ENCODE measurements at regions not wholly inside any gene's neighbourhood (a gene's known extent, or its start where the extent isn't known, plus 50 kb on each side); places are given as distances from the start of the nearest gene placed in this dataset.
"Not testable (repeated sequence)": the region's sequence is repeated elsewhere in the genome, so short reads cannot be mapped to it uniquely, and the experiment has no call there.

GRCh38 chr2:87662316-87663290 lies 85.3 kb upstream of the PLGLB2 start:
- peak overlapping the region; percentile 83 for H3K27ac Mint-ChIP-seq
- H3K27me3 Mint-ChIP-seq (ENCODE audit: low read depth); H3K4me3 Mint-ChIP-seq; DNase-seq (ENCODE audit: low spot score in 2 of 2, unreplicated experiment in 2 of 2); H3K36me3 Mint-ChIP-seq; H3K4me1 Mint-ChIP-seq; H3K9me3 Mint-ChIP-seq: not testable (repeated sequence)

- not testable (repeated sequence) for H3K36me3 Mint-ChIP-seq; H3K9me3 Mint-ChIP-seq; H3K27ac Mint-ChIP-seq; DNase-seq (ENCODE audit: low spot score in 2 of 2, unreplicated experiment in 2 of 2); H3K4me1 Mint-ChIP-seq; H3K4me3 Mint-ChIP-seq; H3K27me3 Mint-ChIP-seq (ENCODE audit: low read depth)
These were observed 84.5 kb upstream of the PLGLB2 start for GRCh38 chr2:87663347-87663746.

- H3K4me1 Mint-ChIP-seq; H3K36me3 Mint-ChIP-seq; H3K27me3 Mint-ChIP-seq (ENCODE audit: low read depth); H3K27ac Mint-ChIP-seq; H3K4me3 Mint-ChIP-seq; H3K9me3 Mint-ChIP-seq; DNase-seq (ENCODE audit: low spot score in 2 of 2, unreplicated experiment in 2 of 2): not testable (repeated sequence)
These were observed 80.9 kb upstream of the PLGLB2 start for GRCh38 chr2:87667027-87667426.

GRCh38 chr2:87668361-87668760 lies 79.5 kb upstream of the PLGLB2 start:
- not testable (repeated sequence) for DNase-seq (ENCODE audit: low spot score in 2 of 2, unreplicated experiment in 2 of 2); H3K4me1 Mint-ChIP-seq; H3K9me3 Mint-ChIP-seq; H3K4me3 Mint-ChIP-seq; H3K36me3 Mint-ChIP-seq; H3K27me3 Mint-ChIP-seq (ENCODE audit: low read depth); H3K27ac Mint-ChIP-seq

GRCh38 chr2:87669633-87670231 lies 78.2 kb upstream of the PLGLB2 start:
- not testable (repeated sequence) for H3K36me3 Mint-ChIP-seq; H3K27me3 Mint-ChIP-seq (ENCODE audit: low read depth); DNase-seq (ENCODE audit: low spot score in 2 of 2, unreplicated experiment in 2 of 2); H3K4me3 Mint-ChIP-seq; H3K4me1 Mint-ChIP-seq; H3K9me3 Mint-ChIP-seq; H3K27ac Mint-ChIP-seq

GRCh38 chr2:87672404-87672803 lies 75.5 kb upstream of the PLGLB2 start:
- DNase-seq (ENCODE audit: low spot score in 2 of 2, unreplicated experiment in 2 of 2); H3K27me3 Mint-ChIP-seq (ENCODE audit: low read depth); H3K4me3 Mint-ChIP-seq; H3K36me3 Mint-ChIP-seq; H3K4me1 Mint-ChIP-seq; H3K27ac Mint-ChIP-seq; H3K9me3 Mint-ChIP-seq: not testable (repeated sequence)

- H3K27ac Mint-ChIP-seq; H3K4me1 Mint-ChIP-seq; H3K4me3 Mint-ChIP-seq; DNase-seq (ENCODE audit: low spot score in 2 of 2, unreplicated experiment in 2 of 2); H3K27me3 Mint-ChIP-seq (ENCODE audit: low read depth); H3K36me3 Mint-ChIP-seq; H3K9me3 Mint-ChIP-seq: not testable (repeated sequence)
These were observed 73.2 kb upstream of the PLGLB2 start for GRCh38 chr2:87674729-87675128.

GRCh38 chr2:87675487-87675886 lies 72.4 kb upstream of the PLGLB2 start:
- not testable (repeated sequence) for DNase-seq (ENCODE audit: low spot score in 2 of 2, unreplicated experiment in 2 of 2); H3K4me1 Mint-ChIP-seq; H3K4me3 Mint-ChIP-seq; H3K9me3 Mint-ChIP-seq; H3K36me3 Mint-ChIP-seq; H3K27ac Mint-ChIP-seq; H3K27me3 Mint-ChIP-seq (ENCODE audit: low read depth)

GRCh38 chr2:87677421-87677923 lies 70.4 kb upstream of the PLGLB2 start:
- H3K9me3 Mint-ChIP-seq; H3K4me3 Mint-ChIP-seq; H3K36me3 Mint-ChIP-seq; H3K27me3 Mint-ChIP-seq (ENCODE audit: low read depth); H3K27ac Mint-ChIP-seq; H3K4me1 Mint-ChIP-seq; DNase-seq (ENCODE audit: low spot score in 2 of 2, unreplicated experiment in 2 of 2): not testable (repeated sequence)

- DNase-seq (ENCODE audit: low spot score in 2 of 2, unreplicated experiment in 2 of 2): not testable (repeated sequence)
These were observed 69.1 kb upstream of the PLGLB2 start for GRCh38 chr2:87678742-87679173.

GRCh38 chr2:87679950-87680349 lies 67.9 kb upstream of the PLGLB2 start:
- H3K4me1 Mint-ChIP-seq: not testable (repeated sequence)

More at GRCh38 chr2:87678742-87679173, 69.1 kb upstream of the PLGLB2 start:
- H3K36me3 Mint-ChIP-seq; H3K4me1 Mint-ChIP-seq; H3K9me3 Mint-ChIP-seq; H3K27ac Mint-ChIP-seq; H3K4me3 Mint-ChIP-seq; H3K27me3 Mint-ChIP-seq (ENCODE audit: low read depth): not testable (repeated sequence)

GRCh38 chr2:87680691-87681090 lies 67.2 kb upstream of the PLGLB2 start:
- not testable (repeated sequence) for H3K27ac Mint-ChIP-seq; H3K9me3 Mint-ChIP-seq; H3K36me3 Mint-ChIP-seq; DNase-seq (ENCODE audit: low spot score in 2 of 2, unreplicated experiment in 2 of 2); H3K4me3 Mint-ChIP-seq; H3K4me1 Mint-ChIP-seq; H3K27me3 Mint-ChIP-seq (ENCODE audit: low read depth)

More at GRCh38 chr2:87679950-87680349, 67.9 kb upstream of the PLGLB2 start:
- not testable (repeated sequence) for H3K4me3 Mint-ChIP-seq; H3K27me3 Mint-ChIP-seq (ENCODE audit: low read depth); H3K9me3 Mint-ChIP-seq; H3K36me3 Mint-ChIP-seq; DNase-seq (ENCODE audit: low spot score in 2 of 2, unreplicated experiment in 2 of 2); H3K27ac Mint-ChIP-seq

- not testable (repeated sequence) for H3K4me3 Mint-ChIP-seq; DNase-seq (ENCODE audit: low spot score in 2 of 2, unreplicated experiment in 2 of 2); H3K27me3 Mint-ChIP-seq (ENCODE audit: low read depth); H3K9me3 Mint-ChIP-seq; H3K36me3 Mint-ChIP-seq; H3K27ac Mint-ChIP-seq; H3K4me1 Mint-ChIP-seq
These were observed 64.4 kb upstream of the PLGLB2 start for GRCh38 chr2:87683451-87683850.

- not testable (repeated sequence) for H3K27ac Mint-ChIP-seq; H3K4me3 Mint-ChIP-seq; H3K4me1 Mint-ChIP-seq; H3K36me3 Mint-ChIP-seq; H3K9me3 Mint-ChIP-seq; H3K27me3 Mint-ChIP-seq (ENCODE audit: low read depth); DNase-seq (ENCODE audit: low spot score in 2 of 2, unreplicated experiment in 2 of 2)
These were observed 63.9 kb upstream of the PLGLB2 start for GRCh38 chr2:87683961-87684360.
